ENCODE measurements at regions not wholly inside any gene's neighbourhood (a gene's known extent, or its start where the extent isn't known, plus 50 kb on each side); places are given as distances from the start of the nearest gene placed in this dataset.

DNA sequence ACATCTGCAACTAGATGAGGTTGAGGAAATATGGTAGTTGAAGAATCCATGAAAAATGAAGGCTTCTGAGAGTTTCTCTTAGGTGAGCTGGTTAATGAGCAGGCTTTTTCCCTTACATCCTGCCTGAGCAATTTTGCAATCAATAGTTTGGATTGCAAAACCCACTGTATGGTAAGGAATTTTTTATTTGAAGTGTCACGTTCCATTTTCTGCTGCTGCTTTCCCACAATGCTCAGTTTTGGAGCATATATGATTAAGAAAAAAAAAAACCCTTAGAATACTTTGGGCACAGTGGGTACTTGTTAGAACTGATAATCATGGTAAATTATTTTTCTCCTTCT is 144.2 kb downstream of the PCSK1 start:
- Mint-ChIP-seq H3K36me3 (ENCODE audit: low read depth) (no peaks in the 10 kb centered on the region), H3K4me3 (no peak overlapping the region), H3K27ac (no peak overlapping the region), H3K27me3 (peaks cover 4% of the 10 kb centered on the region), H3K9me3 (peaks cover 15% of the 10 kb centered on the region), H3K4me1 (no peaks in the 10 kb centered on the region)
- no peak for DNase-seq
- ChIA-PET CTCF (no interaction called here), POLR2A (no interaction called here)

DNA sequence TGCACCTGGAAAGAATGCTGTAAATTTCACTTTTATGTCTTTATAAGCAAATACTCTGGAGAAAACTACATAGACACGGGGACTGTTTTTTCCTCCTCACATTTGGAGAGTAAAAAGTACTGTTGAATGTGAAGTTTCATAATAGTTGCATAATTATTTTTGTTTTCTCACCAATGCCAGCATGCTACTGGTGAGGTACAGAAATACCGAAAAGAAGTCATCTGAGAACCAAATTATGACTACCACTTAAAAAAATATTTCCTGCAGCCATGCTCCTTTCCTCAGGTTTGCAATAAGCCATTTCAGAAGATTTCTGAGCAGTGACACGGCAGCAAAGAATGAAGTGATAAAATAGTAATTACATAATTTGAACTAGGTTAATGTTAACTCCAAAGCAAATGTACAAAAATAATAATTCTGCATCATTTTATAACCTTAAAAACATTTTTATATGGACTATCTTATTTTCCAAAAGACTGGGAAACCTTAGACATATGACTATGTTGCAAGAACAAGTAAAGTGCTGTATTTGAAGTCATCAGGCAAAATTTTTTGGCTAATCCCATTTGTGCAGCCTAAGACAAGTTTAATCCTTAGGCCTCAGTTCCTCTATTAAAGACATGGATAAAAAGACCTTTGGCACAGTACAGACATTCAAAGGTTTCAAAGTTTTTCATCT is 144.7 kb downstream of the PCSK1 start:
- peaks cover 15% of the 10 kb centered on the region for H3K9me3 Mint-ChIP-seq
- POLR2A ChIA-PET, result no interaction called here
- no peaks in the 10 kb centered on the region for H3K4me1 Mint-ChIP-seq
- no peak overlapping the region for H3K27ac Mint-ChIP-seq
- no peaks in the 10 kb centered on the region for H3K36me3 Mint-ChIP-seq (ENCODE audit: low read depth)
- DNase-seq, result no peak
- CTCF ChIA-PET, result no interaction called here
- H3K4me3 Mint-ChIP-seq, result no peak overlapping the region
- peaks cover 4% of the 10 kb centered on the region for H3K27me3 Mint-ChIP-seq

DNA sequence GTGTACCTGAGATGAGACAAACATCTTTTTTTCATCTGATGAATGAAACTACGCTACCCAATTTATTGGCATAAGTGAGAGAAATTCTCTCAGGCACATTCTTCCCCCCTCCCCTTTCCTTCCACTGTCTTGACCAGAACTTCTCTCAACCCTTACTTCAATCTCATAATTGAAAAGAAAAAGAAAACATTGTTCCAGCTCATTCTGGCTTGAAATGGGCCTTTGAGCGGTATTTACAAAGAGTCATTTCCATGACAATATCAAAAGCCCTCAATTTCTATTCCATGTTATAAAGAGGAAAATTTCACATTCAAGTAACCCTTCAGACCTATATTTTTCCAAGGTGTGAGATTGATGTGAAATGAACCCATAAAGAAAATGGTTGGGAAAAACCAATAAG is 145.9 kb downstream of the PCSK1 start:
- H3K27ac Mint-ChIP-seq, result no peak overlapping the region
- no peaks in the 10 kb centered on the region for H3K4me1 Mint-ChIP-seq
- ChIA-PET CTCF (no interaction called here), POLR2A (no interaction called here)
- H3K27me3 Mint-ChIP-seq, result peaks cover 4% of the 10 kb centered on the region
- peaks cover 15% of the 10 kb centered on the region for H3K9me3 Mint-ChIP-seq
- H3K4me3 Mint-ChIP-seq, result no peak overlapping the region
- DNase-seq, result no peak
- no peaks in the 10 kb centered on the region for H3K36me3 Mint-ChIP-seq (ENCODE audit: low read depth)

DNA sequence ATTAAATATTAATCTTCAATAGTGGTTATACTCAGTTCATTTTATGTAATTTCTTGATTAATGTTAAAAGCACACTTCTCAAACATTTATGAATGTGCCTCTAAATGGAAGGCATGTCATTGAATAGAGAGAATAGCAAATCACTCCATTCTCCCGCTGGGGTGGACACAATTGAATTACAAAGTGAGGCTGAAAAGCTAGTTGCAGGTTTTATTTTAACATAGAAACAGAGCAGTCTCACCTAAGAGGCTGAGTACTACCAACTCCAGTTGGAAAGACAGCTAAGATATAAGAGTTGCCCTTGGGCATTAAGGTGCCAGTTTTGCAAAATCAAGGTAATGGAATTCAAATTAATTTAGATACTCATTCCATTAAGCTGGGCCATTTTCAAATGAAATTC is 147.2 kb downstream of the PCSK1 start:
- peaks cover 8% of the 10 kb centered on the region for H3K9me3 Mint-ChIP-seq
- POLR2A ChIA-PET, result no interaction called here
- peaks cover 3% of the 10 kb centered on the region for H3K27me3 Mint-ChIP-seq
- H3K36me3 Mint-ChIP-seq (ENCODE audit: low read depth), result no peaks in the 10 kb centered on the region
- no peak overlapping the region for H3K27ac Mint-ChIP-seq
- H3K4me1 Mint-ChIP-seq, result peaks cover under 1% of the 10 kb centered on the region
- CTCF ChIA-PET, result interaction anchor here (0.8 to 1.4 kb wide), 3 partner anchors 11 to 14 kb away, joined by 3 read pairs; no protein-coding TSS in a partner anchor
- H3K4me3 Mint-ChIP-seq, result no peak overlapping the region
- DNase-seq, result no peak

DNA sequence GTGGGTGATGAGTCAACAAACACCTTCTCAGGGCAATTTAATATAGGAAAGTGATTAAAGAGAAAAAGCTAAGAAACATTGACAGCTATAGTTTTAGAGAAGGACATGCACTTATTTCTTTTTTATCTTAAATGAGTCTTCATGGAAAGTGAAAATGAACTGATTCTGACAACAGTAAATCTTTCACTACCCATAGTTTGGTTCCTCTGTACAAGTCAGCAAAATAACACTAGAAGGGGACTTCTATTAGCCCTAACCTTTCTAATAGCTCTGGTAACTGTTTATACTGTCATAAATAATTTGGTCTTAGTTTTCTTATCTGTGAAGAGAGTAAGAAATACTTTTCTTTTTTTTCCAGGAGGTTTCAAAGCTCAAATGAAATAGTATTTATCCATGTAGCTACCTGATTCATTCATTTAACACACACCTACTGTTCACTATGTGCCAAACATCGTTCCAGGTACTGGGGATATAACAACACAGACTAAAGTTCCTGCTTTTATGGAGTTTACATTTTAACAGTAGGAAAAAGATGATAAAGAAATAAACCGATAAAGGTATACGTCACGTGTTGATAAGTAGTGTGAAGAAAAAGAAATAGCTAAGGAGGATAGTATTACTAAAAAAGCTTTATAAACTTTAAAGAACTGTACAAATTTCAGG is 148.2 kb downstream of the PCSK1 start:
- H3K4me3 Mint-ChIP-seq, result no peak overlapping the region
- POLR2A ChIA-PET, result no interaction called here
- H3K4me1 Mint-ChIP-seq, result peaks cover 9% of the 10 kb centered on the region
- H3K9me3 Mint-ChIP-seq, result peaks cover 5% of the 10 kb centered on the region
- CTCF ChIA-PET, result interaction anchor here (1.4 kb wide), 1 partner anchor 15 kb away, joined by 3 read pairs; no protein-coding TSS in a partner anchor
- H3K27ac Mint-ChIP-seq, result no peak overlapping the region
- no peaks in the 10 kb centered on the region for H3K36me3 Mint-ChIP-seq (ENCODE audit: low read depth)
- DNase-seq, result no peak
- H3K27me3 Mint-ChIP-seq, result peaks cover 3% of the 10 kb centered on the region

DNA sequence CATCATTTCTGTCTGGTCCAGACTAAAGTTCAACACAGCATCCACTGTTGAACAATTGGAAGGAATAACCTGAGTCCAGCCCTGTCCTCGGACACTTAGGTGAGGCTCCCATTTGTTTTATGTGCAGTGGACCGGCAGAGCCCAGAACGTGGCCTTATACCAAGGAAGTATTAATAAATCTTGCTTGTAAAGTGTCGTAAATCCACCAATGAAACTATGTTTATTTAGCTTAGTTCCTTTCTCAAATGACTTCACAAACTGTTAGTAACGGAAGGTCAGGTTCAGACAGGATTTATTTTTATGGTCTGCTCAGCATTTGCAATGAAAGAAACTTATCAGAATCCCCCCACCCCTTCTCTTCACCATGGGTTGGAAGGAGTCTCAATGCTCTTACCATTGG is 149.5 kb downstream of the PCSK1 start:
- no peak overlapping the region for H3K4me3 Mint-ChIP-seq

DNA sequence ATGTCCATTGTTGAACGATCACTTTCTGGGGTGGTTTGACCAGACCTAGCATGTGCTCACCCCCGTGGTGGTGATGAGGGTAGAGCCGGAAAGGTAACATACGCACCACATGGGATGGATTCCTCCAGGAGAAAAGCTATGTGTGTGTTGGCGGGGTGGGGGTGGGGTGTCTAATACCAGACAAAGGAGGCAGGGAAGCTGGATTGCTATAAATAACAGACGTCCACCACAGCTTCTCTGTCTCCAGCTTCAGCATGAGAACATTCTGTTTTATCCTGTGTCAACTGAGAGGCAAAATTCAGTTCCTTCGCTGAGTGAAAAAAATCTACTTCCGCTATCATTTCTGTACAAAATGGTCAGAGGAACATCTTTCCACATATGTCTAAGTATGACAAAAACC is 151.0 kb downstream of the PCSK1 start:
- no peak for DNase-seq
- POLR2A ChIA-PET, result no interaction called here

More for the DNA sequence above, 149.5 kb downstream of the PCSK1 start:
- H3K36me3 Mint-ChIP-seq (ENCODE audit: low read depth), result no peaks in the 10 kb centered on the region
- peaks cover 12% of the 10 kb centered on the region for H3K4me1 Mint-ChIP-seq
- H3K9me3 Mint-ChIP-seq, result no peaks in the 10 kb centered on the region
- CTCF ChIA-PET, result no interaction called here
- H3K27ac Mint-ChIP-seq, result no peak overlapping the region
- no peak for DNase-seq
- POLR2A ChIA-PET, result no interaction called here
- peaks cover 3% of the 10 kb centered on the region for H3K27me3 Mint-ChIP-seq

DNA sequence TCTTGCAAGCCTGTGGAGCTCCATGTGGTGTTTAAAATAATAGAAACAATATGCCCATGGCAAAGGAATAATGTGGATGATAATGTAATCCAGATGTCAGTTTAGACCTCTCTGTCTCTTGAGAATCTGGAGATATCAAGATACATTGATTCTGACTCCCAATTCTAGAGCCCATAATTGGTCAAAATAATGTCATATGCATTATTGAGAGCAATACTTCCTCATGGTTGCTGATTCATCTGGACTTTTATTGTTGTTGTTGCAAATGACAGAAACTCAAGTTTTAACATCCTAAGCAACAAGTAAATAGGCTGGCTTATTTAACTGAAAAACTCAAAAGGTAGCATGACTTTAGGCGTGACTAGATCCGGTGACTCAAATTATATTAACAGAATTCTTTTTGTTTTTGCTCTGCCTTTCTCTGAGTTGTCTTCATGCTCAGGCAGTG is 152.1 kb downstream of the PCSK1 start:
- no peak overlapping the region for H3K27ac Mint-ChIP-seq
- no peak overlapping the region for H3K4me3 Mint-ChIP-seq
- POLR2A ChIA-PET, result no interaction called here
- no peaks in the 10 kb centered on the region for H3K27me3 Mint-ChIP-seq
- DNase-seq, result no peak
- H3K9me3 Mint-ChIP-seq, result no peaks in the 10 kb centered on the region
- H3K36me3 Mint-ChIP-seq (ENCODE audit: low read depth), result no peaks in the 10 kb centered on the region
- CTCF ChIA-PET, result no interaction called here
- peaks cover 12% of the 10 kb centered on the region for H3K4me1 Mint-ChIP-seq

More for the DNA sequence above, 151.0 kb downstream of the PCSK1 start:
- peaks cover 1% of the 10 kb centered on the region for H3K27me3 Mint-ChIP-seq
- H3K9me3 Mint-ChIP-seq, result no peaks in the 10 kb centered on the region
- H3K4me1 Mint-ChIP-seq, result peaks cover 12% of the 10 kb centered on the region
- H3K36me3 Mint-ChIP-seq (ENCODE audit: low read depth), result no peaks in the 10 kb centered on the region
- no peak overlapping the region for H3K4me3 Mint-ChIP-seq
- CTCF ChIA-PET, result no interaction called here
- no peak overlapping the region for H3K27ac Mint-ChIP-seq

DNA sequence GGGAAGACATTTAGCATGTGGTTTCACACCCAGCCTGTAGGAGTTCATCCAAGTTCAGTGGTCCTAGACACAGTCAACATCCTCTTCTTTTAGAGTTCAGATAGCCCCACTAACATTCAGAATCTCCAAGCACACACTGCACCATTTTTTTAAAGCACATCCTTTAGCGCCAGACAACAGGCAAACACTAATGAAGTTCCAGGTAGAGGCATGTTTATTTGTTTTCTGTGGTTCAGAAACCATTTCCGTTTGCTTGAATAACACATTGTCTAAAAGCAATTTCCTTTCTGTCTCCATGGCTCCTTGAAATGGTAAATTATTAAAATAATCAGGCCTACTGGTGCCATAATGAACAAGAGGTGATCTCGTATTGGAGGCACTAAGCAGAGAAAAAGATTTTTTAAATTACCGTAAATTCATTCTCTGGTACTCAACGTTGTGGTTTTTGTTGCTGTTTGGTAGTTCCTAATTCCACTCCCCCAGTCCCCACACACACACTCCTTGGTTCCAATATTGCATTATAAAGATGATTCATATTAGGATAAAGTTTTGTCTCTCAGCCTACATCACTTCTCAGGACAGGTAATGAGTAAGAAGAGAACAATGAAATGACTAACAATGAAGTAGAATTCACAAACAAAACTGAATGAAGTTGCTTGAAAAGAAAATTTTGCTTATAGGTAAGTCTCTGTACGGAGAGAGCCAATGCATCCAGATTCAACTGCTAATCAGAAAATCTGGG is 153.1 kb downstream of the PCSK1 start:
- ChIA-PET POLR2A (no interaction called here), CTCF (no interaction called here)
- Mint-ChIP-seq H3K4me3 (no peak overlapping the region), H3K4me1 (peaks cover 12% of the 10 kb centered on the region), H3K27me3 (no peaks in the 10 kb centered on the region), H3K9me3 (no peaks in the 10 kb centered on the region), H3K36me3 (ENCODE audit: low read depth) (no peaks in the 10 kb centered on the region), H3K27ac (peak overlapping the region; percentile 50)
- DNase-seq, result no peak

DNA sequence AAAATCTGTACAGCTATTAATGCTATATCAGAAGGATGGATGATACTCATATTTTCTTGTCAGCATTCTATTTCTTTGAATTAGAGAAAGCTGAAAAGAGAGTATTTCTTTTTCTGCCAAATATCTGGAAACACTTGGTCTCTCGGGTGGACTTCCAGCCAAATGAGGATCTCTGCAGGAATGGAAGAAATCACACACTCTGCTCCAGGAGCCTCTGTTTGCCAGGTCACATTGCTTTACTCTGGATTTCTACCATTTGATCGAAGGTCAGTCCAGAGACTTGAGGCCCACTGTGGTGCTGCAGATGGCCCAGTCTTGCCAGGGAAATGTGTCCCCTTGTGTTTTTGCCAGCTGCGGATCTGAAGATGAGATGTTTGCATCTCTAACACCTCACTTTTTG is 154.1 kb downstream of the PCSK1 start:
- no peak overlapping the region for H3K4me3 Mint-ChIP-seq
- CTCF ChIA-PET, result no interaction called here
- no peaks in the 10 kb centered on the region for H3K36me3 Mint-ChIP-seq (ENCODE audit: low read depth)
- no peaks in the 10 kb centered on the region for H3K27me3 Mint-ChIP-seq
- DNase-seq, result no peak
- POLR2A ChIA-PET, result no interaction called here
- no peak overlapping the region for H3K27ac Mint-ChIP-seq
- H3K4me1 Mint-ChIP-seq, result peaks cover 12% of the 10 kb centered on the region
- H3K9me3 Mint-ChIP-seq, result no peaks in the 10 kb centered on the region

DNA sequence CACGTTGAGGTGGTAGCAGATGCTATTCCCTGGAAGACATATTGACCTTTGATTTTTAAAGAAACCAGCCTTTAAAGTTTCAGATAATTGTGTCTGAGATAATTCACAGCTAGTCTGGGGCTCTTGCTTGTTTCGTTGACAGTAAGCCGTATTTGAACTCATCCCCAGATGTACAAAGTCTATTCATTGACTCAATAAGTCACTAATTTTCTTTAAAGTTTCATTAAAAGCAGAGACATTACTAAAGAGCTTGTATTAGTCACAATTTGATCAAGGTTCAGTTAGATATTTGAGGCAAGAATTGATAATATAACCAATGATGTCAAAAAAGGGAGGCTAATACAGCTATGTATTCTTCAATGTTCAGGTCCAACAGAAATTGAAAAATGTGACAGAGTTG is 158.0 kb downstream of the PCSK1 start:
- Mint-ChIP-seq H3K9me3 (peaks cover 5% of the 10 kb centered on the region), H3K36me3 (ENCODE audit: low read depth) (no peaks in the 10 kb centered on the region), H3K27ac (no peak overlapping the region), H3K27me3 (peaks cover 10% of the 10 kb centered on the region), H3K4me3 (no peak overlapping the region), H3K4me1 (peaks cover 5% of the 10 kb centered on the region)
- no peak for DNase-seq
- CTCF ChIA-PET, result interaction anchor here (0.9 kb wide), 1 partner anchor 11 kb away, joined by 3 read pairs; no protein-coding TSS in a partner anchor
- POLR2A ChIA-PET, result no interaction called here

DNA sequence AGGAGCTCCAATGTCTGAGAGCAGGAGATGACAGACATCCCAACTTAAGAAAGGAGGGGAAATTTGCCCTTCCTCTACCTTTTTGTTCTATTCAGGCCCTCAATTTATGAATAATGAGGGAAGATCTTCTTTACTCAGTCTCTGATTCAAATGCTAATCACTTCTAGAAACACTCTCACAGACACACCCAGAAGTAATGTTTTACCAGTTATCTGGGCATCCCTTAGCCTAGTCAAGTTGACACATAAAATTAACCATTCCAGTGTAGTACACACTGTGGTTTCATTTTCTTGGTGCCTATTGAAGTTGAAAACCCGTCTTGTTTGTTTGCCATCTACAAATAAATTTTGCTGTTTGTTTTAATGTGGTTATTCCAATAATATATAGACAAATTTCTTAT is 167.6 kb downstream of the PCSK1 start:
- H3K4me3 Mint-ChIP-seq, result no peak overlapping the region
- H3K27ac Mint-ChIP-seq, result no peak overlapping the region
- ChIA-PET CTCF (no interaction called here), POLR2A (no interaction called here)
- H3K9me3 Mint-ChIP-seq, result peaks cover 31% of the 10 kb centered on the region
- DNase-seq, result no peak
- H3K4me1 Mint-ChIP-seq, result no peaks in the 10 kb centered on the region
- no peaks in the 10 kb centered on the region for H3K36me3 Mint-ChIP-seq (ENCODE audit: low read depth)
- H3K27me3 Mint-ChIP-seq, result peaks cover 12% of the 10 kb centered on the region

DNA sequence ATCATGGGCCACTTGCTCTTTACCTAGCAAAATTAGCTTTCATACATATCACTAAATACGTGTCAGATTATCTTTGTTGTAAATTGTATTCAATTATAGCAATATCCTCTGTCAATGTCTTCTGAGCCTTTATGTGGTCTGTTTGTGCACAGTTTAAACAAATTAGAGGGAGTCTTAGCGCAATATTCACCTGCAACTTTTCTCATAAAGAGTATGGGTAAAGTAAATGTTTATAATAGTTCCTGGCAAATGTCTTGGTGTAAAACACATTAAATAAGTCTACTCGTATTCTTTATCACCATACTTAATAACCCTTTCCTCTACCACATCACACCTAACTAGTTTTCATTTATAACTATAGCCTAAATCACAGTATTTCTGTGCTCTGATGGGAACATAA is 169.0 kb downstream of the PCSK1 start:
- Mint-ChIP-seq H3K9me3 (peaks cover 24% of the 10 kb centered on the region), H3K27ac (no peak overlapping the region), H3K4me3 (no peak overlapping the region), H3K27me3 (peaks cover 6% of the 10 kb centered on the region), H3K36me3 (ENCODE audit: low read depth) (no peaks in the 10 kb centered on the region), H3K4me1 (no peaks in the 10 kb centered on the region)
- DNase-seq, result no peak
- POLR2A ChIA-PET, result no interaction called here
- CTCF ChIA-PET, result no interaction called here

All from activated CD4-positive, alpha-beta T cell treated with anti-CD3 and anti-CD28 coated beads, Interleukin-2, amount 10 ng/mL, durations not matched to agents 7 days and 5 days (primary cell).